ENCODE measurements at regions not wholly inside any gene's neighbourhood (a gene's known extent, or its start where the extent isn't known, plus 50 kb on each side); places are given as distances from the start of the nearest gene placed in this dataset.

- no peak for DNase-seq
Observed at GRCh38 chr1:83813576-83813975, 185.4 kb downstream of the TTLL7 start.

- no peak for DNase-seq
Observed at GRCh38 chr1:83810144-83810543, 188.8 kb downstream of the TTLL7 start.

GRCh38 chr1:83808536-83808935 is 190.4 kb downstream of the TTLL7 start:
- no peak for DNase-seq

GRCh38 chr1:83807821-83808220 is 191.1 kb downstream of the TTLL7 start:
- no peak for DNase-seq

GRCh38 chr1:83807231-83807630 is 191.7 kb downstream of the TTLL7 start:
- DNase-seq = no peak

GRCh38 chr1:83805921-83806320 is 193.0 kb downstream of the TTLL7 start:
- no peak for DNase-seq

GRCh38 chr1:83802460-83803152 is 196.3 kb downstream of the TTLL7 start:
- DNase-seq = no peak

GRCh38 chr1:83802023-83802422 is 196.9 kb downstream of the TTLL7 start:
- no peak for DNase-seq

- DNase-seq = no peak
Observed at GRCh38 chr1:83800066-83800465, 198.9 kb downstream of the TTLL7 start.

- no peak for DNase-seq
Observed at GRCh38 chr1:83799594-83799993, 199.3 kb downstream of the TTLL7 start.

- no peak for DNase-seq
Observed at GRCh38 chr1:83798965-83799364, 200.0 kb downstream of the TTLL7 start.

- no peak for DNase-seq
Observed at GRCh38 chr1:83796409-83796808, 202.5 kb downstream of the TTLL7 start.

- no peak for DNase-seq
Observed at GRCh38 chr1:83794384-83794783, 204.5 kb downstream of the TTLL7 start.

GRCh38 chr1:83791821-83792437 is 207.0 kb downstream of the TTLL7 start:
- no peak for DNase-seq

GRCh38 chr1:83790446-83790845 is 208.5 kb downstream of the TTLL7 start:
- DNase-seq = no peak

- no peak for DNase-seq
Observed at GRCh38 chr1:83787246-83787998, 211.5 kb downstream of the TTLL7 start.

- DNase-seq = no peak
Observed at GRCh38 chr1:83781667-83782066, 217.3 kb downstream of the TTLL7 start.

GRCh38 chr1:83779565-83779964 is 219.4 kb downstream of the TTLL7 start:
- no peak for DNase-seq

GRCh38 chr1:83777758-83778101 is 221.2 kb downstream of the TTLL7 start:
- no peak for DNase-seq

GRCh38 chr1:83776913-83777757 is 221.8 kb downstream of the TTLL7 start:
- no peak for DNase-seq

- DNase-seq = no peak
Observed at GRCh38 chr1:83775977-83776603, 222.8 kb downstream of the TTLL7 start.

- no peak for DNase-seq
Observed at GRCh38 chr1:83773059-83773458, 225.9 kb downstream of the TTLL7 start.

GRCh38 chr1:83770319-83770661 is 228.6 kb downstream of the TTLL7 start:
- DNase-seq = no peak

Measured in stimulated activated CD4-positive, alpha-beta T cell treated with anti-CD3 and anti-CD28 coated beads, Interleukin-1b, Interleukin-23, amount 100 ng/mL, for 48 hours (primary cell).